Left ventricle myocardium inferior (tissue), 1 donor: ENCODE measurements at regions not wholly inside any gene's neighbourhood (a gene's known extent, or its start where the extent isn't known, plus 50 kb on each side); places are given as distances from the start of the nearest gene placed in this dataset.

Experiments used
- DNase-seq: peaks from one replicate; pipeline ENCODE4 v3.0.0-alpha.2; 2020
- H3K27ac ChIP-seq: fragments of 200-600 bp; replicated peaks from 2 replicates; pipeline ENCODE4 v1.8.0; 2021
- H3K27me3 ChIP-seq: fragments of 200-600 bp; 2 replicates; pipeline ENCODE4 v1.8.0; 2021; ENCODE audit warnings: low read depth
- H3K36me3 ChIP-seq: fragments of 200-600 bp; 2 replicates; pipeline ENCODE4 v1.8.0; 2021
- H3K4me1 ChIP-seq: fragments of 200-600 bp; 2 replicates; pipeline ENCODE4 v1.8.0; 2021
- H3K4me3 ChIP-seq: fragments of 200-600 bp; 2 replicates; pipeline ENCODE4 v1.8.0; 2021; ENCODE audit warnings: mild to moderate bottlenecking, moderate library complexity
- H3K9me3 ChIP-seq: fragments of 200-600 bp; replicated peaks from 2 replicates; pipeline ENCODE4 v1.8.0; 2021
- CTCF ChIP-seq: fragments of 200-600 bp; IDR thresholded peaks from 2 replicates; pipeline ENCODE4 v1.8.0; 2021; ENCODE audit warnings: antibody characterized with exemption, mild to moderate bottlenecking, borderline replicate concordance
- intact Hi-C: fragments of 100-400 bp; cut with micrococcal nuclease; formaldehyde crosslinking; loops from one replicate; pipeline ENCODE4 v1.11.0; 2022
- donor health status: DM: no; HTN: yes; CAD: no; lungs with severe emphysema.

GRCh38 chr5:91707521-91707841, 324.4 kb upstream of the ARRDC3 start:
- no peaks in the 10 kb centered on the region for H3K4me1 ChIP-seq

GRCh38 chr5:91706785-91707520, 323.8 kb upstream of the ARRDC3 start:
- no peak overlapping the region for H3K27ac ChIP-seq
- DNase-seq, result no peak
- intact Hi-C loops, result no loop called here
- no peak overlapping the region for H3K4me3 ChIP-seq
- H3K4me1 ChIP-seq, result no peaks in the 10 kb centered on the region
- no peaks in the 10 kb centered on the region for H3K27me3 ChIP-seq
- no peaks in the 10 kb centered on the region for H3K9me3 ChIP-seq
- TF ChIP-seq CTCF, result no peak
- H3K36me3 ChIP-seq, result no peaks in the 10 kb centered on the region

More at GRCh38 chr5:91707521-91707841, 324.4 kb upstream of the ARRDC3 start:
- Histone ChIP-seq H3K9me3 (no peaks in the 10 kb centered on the region), H3K36me3 (no peaks in the 10 kb centered on the region), H3K27me3 (no peaks in the 10 kb centered on the region), H3K27ac (no peak overlapping the region), H3K4me3 (no peak overlapping the region)
- TF ChIP-seq CTCF, result no peak
- DNase-seq, result no peak
- intact Hi-C loops, result no loop called here

- Histone ChIP-seq H3K9me3 (no peaks in the 10 kb centered on the region), H3K36me3 (no peaks in the 10 kb centered on the region), H3K27ac (no peak overlapping the region), H3K4me1 (no peaks in the 10 kb centered on the region), H3K27me3 (no peaks in the 10 kb centered on the region), H3K4me3 (no peak overlapping the region)
- intact Hi-C loops, result no loop called here
- no peak for DNase-seq
- TF ChIP-seq CTCF, result no peak
These were observed 320.0 kb upstream of the ARRDC3 start for GRCh38 chr5:91703128-91703527.

- H3K4me3 ChIP-seq, result no peak overlapping the region
- H3K27me3 ChIP-seq, result no peaks in the 10 kb centered on the region
- peaks cover 8% of the 10 kb centered on the region for H3K9me3 ChIP-seq
- no peak for DNase-seq
- no peaks in the 10 kb centered on the region for H3K4me1 ChIP-seq
- TF ChIP-seq CTCF, result no peak
- H3K27ac ChIP-seq, result no peak overlapping the region
- no peaks in the 10 kb centered on the region for H3K36me3 ChIP-seq
- intact Hi-C loops, result no loop called here
These were observed 316.3 kb upstream of the ARRDC3 start for GRCh38 chr5:91699429-91699828.

GRCh38 chr5:91691592-91691991, 308.5 kb upstream of the ARRDC3 start:
- TF ChIP-seq CTCF, result no peak
- no peak for DNase-seq
- H3K9me3 ChIP-seq, result no peaks in the 10 kb centered on the region
- no peak overlapping the region for H3K4me3 ChIP-seq
- no peaks in the 10 kb centered on the region for H3K27me3 ChIP-seq
- H3K27ac ChIP-seq, result no peak overlapping the region
- intact Hi-C loops, result no loop called here
- no peaks in the 10 kb centered on the region for H3K36me3 ChIP-seq
- H3K4me1 ChIP-seq, result no peaks in the 10 kb centered on the region
